GM12878 (cell line): ENCODE measurements at regions not wholly inside any gene's neighbourhood (a gene's known extent, or its start where the extent isn't known, plus 50 kb on each side); places are given as distances from the start of the nearest gene placed in this dataset.

Source experiments
- ATAC-seq: fragments of 200-7000 bp; cut with Tn5 transposase; 3 replicates; pipeline ENCODE4 v1.9.1; 2020; ENCODE audit warnings: mild to moderate bottlenecking, moderate library complexity
- BruUV-seq: library from RNA; stranded (reverse); fragments of 400-500 nt; replicated peaks from 2 replicates; lab custom pipeline; 2021; lab: Mats Ljungman, UMichigan
- CTCF ChIA-PET: fragments of 300-600 bp; sonication (Branson Sonifier 250); formaldehyde crosslinking; extraction: SDS; loops from one replicate; lab custom pipeline; 2021; ENCODE audit warnings: inconsistent platforms; lab: Yijun Ruan, JAX
- POLR2A ChIA-PET: fragments of 350-600 bp; formaldehyde crosslinking; extraction: SDS; loops from one replicate; lab custom pipeline; 2021; ENCODE audit warnings: inconsistent platforms; lab: Charles Lee
- RAD21 ChIA-PET: fragments of 300-600 bp; sonication (Branson Sonifier 250); formaldehyde crosslinking; loops from one replicate; lab custom pipeline; 2023; ENCODE audit warnings: antibody characterized with exemption; ENCODE audit not compliant: unreplicated experiment; lab: Charles Lee
- SMC1A ChIA-PET: fragments of 300-600 bp; sonication (Branson Sonifier 250); formaldehyde crosslinking; loops from one replicate; lab custom pipeline; 2023; ENCODE audit not compliant: unreplicated experiment, uncharacterized antibody; lab: Charles Lee
- DNase-seq: peaks from one replicate; pipeline ENCODE4 v3.0.0-alpha.2; 2011; ENCODE audit warnings: low read depth, low spot score
- FAIRE-seq: peaks from 3 replicates; lab custom pipeline; 2011; peaks lifted over from hg19 to GRCh38; lab: Jason Lieb, UNC
- H2AFZ ChIP-seq: 2 replicates; pipeline ENCODE4 v1.6.0; 2011; ENCODE audit warnings: low read depth, low read length, control low read depth; ENCODE audit not compliant: control insufficient read depth
- H3K27ac ChIP-seq: 2 replicates; pipeline ENCODE4 v1.5.1; 2011; ENCODE audit warnings: control low read depth; ENCODE audit not compliant: control insufficient read depth, insufficient read depth
- H3K27me3 ChIP-seq, 2 experiments: replicated peaks in 1 of 2; 2 replicates each; pipeline versions ENCODE4 v1.6.0 to v1.6.1; 2011; ENCODE audit warnings: low read length in 1 of 2; ENCODE audit not compliant: control insufficient read depth in 2 of 2, insufficient read depth in 2 of 2
- H3K36me3 ChIP-seq, 2 experiments: 2 replicates each; pipeline ENCODE4 v1.5.1; 2011; ENCODE audit warnings: low read length in 1 of 2; ENCODE audit not compliant: control insufficient read depth in 2 of 2, insufficient read depth in 2 of 2
- H3K4me1 ChIP-seq: 2 replicates; pipeline ENCODE4 v1.6.1; 2011; ENCODE audit warnings: mild to moderate bottlenecking, low read length, moderate library complexity, mixed read lengths; ENCODE audit not compliant: control insufficient read depth, insufficient read depth
- H3K4me2 ChIP-seq: 2 replicates; pipeline ENCODE4 v1.6.0; 2011; ENCODE audit warnings: control low read depth; ENCODE audit not compliant: control insufficient read depth, insufficient read depth
- H3K4me3 ChIP-seq: fragments of 200-600 bp; sonication (generic); 2 replicates; pipeline ENCODE4 v1.5.1; 2016
- H3K79me2 ChIP-seq: 2 replicates; pipeline ENCODE4 v1.6.0; 2011; ENCODE audit warnings: low read length; ENCODE audit not compliant: control insufficient read depth, insufficient read depth
- H3K9ac ChIP-seq: 2 replicates; pipeline ENCODE4 v1.8.0; 2011; ENCODE audit warnings: low read length, control low read depth, mixed read lengths; ENCODE audit not compliant: control insufficient read depth, insufficient read depth
- H3K9me3 ChIP-seq: replicated peaks from 3 replicates; pipeline ENCODE4 v1.5.1; 2011; ENCODE audit warnings: mild to moderate bottlenecking, low read length; ENCODE audit not compliant: control insufficient read depth, insufficient read depth
- H4K20me1 ChIP-seq: 2 replicates; pipeline ENCODE4 v1.6.0; 2011; ENCODE audit not compliant: control insufficient read depth, insufficient read depth
- BHLHE40 ChIP-seq, 2 experiments: fragments of 450-650 bp in 1 of 2; IDR thresholded peaks; 2 replicates each; pipeline ENCODE4 v1.6.1; 2011 to 2017; ENCODE audit warnings: low read depth in 2 of 2, borderline replicate concordance in 1 of 2, improper control_type of control experiment in 1 of 2, low read length in 1 of 2, mild to moderate bottlenecking in 1 of 2
- BRCA1 ChIP-seq: IDR thresholded peaks from 2 replicates; pipeline ENCODE4 v1.6.1; 2011; ENCODE audit warnings: low read depth, low read length, improper control_type of control experiment
- JUND ChIP-seq: IDR thresholded peaks from 2 replicates; pipeline ENCODE4 v1.6.1; 2012; ENCODE audit warnings: low read depth, mild to moderate bottlenecking, low read length, improper control_type of control experiment, moderate library complexity
- MYB ChIP-seq: fragments of 150-350 bp; IDR thresholded peaks from 2 replicates; pipeline ENCODE4 v1.6.1; 2014; ENCODE audit warnings: mild to moderate bottlenecking, low read depth, low read length, borderline replicate concordance
- PML ChIP-seq: IDR thresholded peaks from 2 replicates; pipeline ENCODE4 v1.6.1; 2012; ENCODE audit warnings: low read length, inconsistent platforms
- RCOR1 ChIP-seq: conservative IDR thresholded peaks from 2 replicates; pipeline ENCODE4 v1.6.1; 2012; ENCODE audit warnings: low read depth, low read length, improper control_type of control experiment
- SMC3 ChIP-seq: IDR thresholded peaks from 2 replicates; pipeline ENCODE4 v1.6.1; 2011; ENCODE audit warnings: low read length, improper control_type of control experiment, borderline replicate concordance
- SREBF1 ChIP-seq: IDR thresholded peaks from 2 replicates; pipeline ENCODE4 v1.6.1; 2012; ENCODE audit warnings: mild to moderate bottlenecking, low read length
- ZNF274 ChIP-seq: IDR thresholded peaks from one replicate; pipeline ENCODE4 v1.8.0; 2011; ENCODE audit not compliant: insufficient read length, insufficient read depth
- WGBS: methylation state at CpG from one replicate; pipeline ENCODE4 v1.1.6; 2016; ENCODE audit warnings: low lambda C conversion rate; ENCODE audit not compliant: insufficient replicate concordance, insufficient coverage; ENCODE audit errors: missing lambda C conversion rate; 5-methylcytosine and 5-hydroxymethylcytosine counted together
- in situ Hi-C: fragments of 300-500 bp; cut with MboI; formaldehyde crosslinking; loops from 9 replicates; pipeline ENCODE4 v1.14.3; 2018; ENCODE audit warnings: mixed read lengths
- intact Hi-C: fragments of 100-400 bp; cut with micrococcal nuclease; formaldehyde crosslinking; loops from one replicate; pipeline ENCODE4 v1.14.2; 2022; ENCODE audit not compliant: unreplicated experiment
- TF ChIP-seq, protein P1 (sequence below): fragments of 450-650 bp; IDR thresholded peaks from 2 replicates; pipeline ENCODE4 v1.6.1; 2017; ENCODE audit warnings: low read depth, mild to moderate bottlenecking, moderate library complexity
- TF ChIP-seq, protein P2 (sequence below): fragments of 450-650 bp; IDR thresholded peaks from 2 replicates; pipeline ENCODE4 v1.6.1; 2014; ENCODE audit warnings: mild to moderate bottlenecking

DNA sequence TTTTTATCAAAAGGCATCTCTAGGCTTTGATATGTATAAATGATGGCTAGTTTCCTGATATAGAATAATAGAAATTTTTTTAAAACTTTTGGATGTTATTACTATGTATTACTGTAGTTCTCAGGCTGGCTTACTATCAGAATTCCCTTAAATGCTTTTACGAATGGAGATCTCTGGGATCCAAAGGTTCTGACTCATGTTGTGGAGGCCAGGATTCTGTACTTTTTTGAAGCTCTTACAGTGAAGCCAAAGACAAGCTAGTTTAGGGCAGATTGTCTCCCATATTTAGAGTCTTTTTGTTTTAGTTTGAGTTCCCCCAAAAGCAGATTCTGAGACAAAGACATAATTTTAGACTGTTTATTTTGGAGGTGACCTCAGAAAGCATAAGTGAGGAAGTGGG, 265.9 kb upstream of the SESN3 start (continued):
- TF ChIP-seq, protein P1, sequence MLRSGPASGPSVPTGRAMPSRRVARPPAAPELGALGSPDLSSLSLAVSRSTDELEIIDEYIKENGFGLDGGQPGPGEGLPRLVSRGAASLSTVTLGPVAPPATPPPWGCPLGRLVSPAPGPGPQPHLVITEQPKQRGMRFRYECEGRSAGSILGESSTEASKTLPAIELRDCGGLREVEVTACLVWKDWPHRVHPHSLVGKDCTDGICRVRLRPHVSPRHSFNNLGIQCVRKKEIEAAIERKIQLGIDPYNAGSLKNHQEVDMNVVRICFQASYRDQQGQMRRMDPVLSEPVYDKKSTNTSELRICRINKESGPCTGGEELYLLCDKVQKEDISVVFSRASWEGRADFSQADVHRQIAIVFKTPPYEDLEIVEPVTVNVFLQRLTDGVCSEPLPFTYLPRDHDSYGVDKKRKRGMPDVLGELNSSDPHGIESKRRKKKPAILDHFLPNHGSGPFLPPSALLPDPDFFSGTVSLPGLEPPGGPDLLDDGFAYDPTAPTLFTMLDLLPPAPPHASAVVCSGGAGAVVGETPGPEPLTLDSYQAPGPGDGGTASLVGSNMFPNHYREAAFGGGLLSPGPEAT: no peak
- TF ChIP-seq BHLHE40 (IDR thresholded peaks at IDR 0.05; ENCODE audit: borderline replicate concordance in 1 of 2, low read depth in 2 of 2, low read length in 1 of 2): no peak
- no peak for TF ChIP-seq JUND

DNA sequence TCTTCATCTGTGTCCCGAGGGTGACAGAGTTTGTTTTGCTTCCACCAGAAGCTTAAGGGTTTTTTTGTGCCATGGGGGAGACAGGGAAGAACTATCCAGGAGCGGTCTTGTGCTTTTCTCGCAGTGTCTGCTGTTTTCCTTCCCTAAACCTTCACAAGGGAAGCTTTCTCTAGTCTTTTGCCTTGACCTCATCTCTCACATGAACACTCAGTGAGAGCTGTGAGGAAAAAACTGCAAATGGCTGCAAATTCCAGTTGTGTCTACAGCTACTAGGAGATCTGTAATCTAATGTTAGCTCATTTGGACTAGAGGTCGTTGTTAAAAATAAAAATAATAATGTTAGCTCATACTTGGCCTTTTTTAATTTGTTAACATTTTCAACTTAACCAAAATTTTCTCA, 264.7 kb upstream of the SESN3 start:
- no peaks in the 10 kb centered on the region for H3K79me2 ChIP-seq
- ChIA-PET RAD21 (no interaction called here), POLR2A (no interaction called here), CTCF (no interaction called here), SMC1A (interaction anchor here (0.9 to 1.4 kb wide), 3 partner anchors 10 to 47 kb away, joined by 3 to 4 read pairs (median 3); no protein-coding TSS in a partner anchor)
- DNase-seq (no peak), FAIRE-seq (no peak), ATAC-seq (no peak)
- H3K9ac ChIP-seq: no peak overlapping the region
- 0 out of 4 replicates have a peak, but pooled peaks cover 0 to 2% of the 10 kb centered on the region in 2 experiments for H3K27me3 ChIP-seq
- H3K9me3 ChIP-seq: no peaks in the 10 kb centered on the region
- in situ Hi-C loops: no loop called here
- WGBS: 15% methylated on average over 4 of the region's 4 CpGs
- H2AFZ ChIP-seq: no peak overlapping the region
- intact Hi-C loops: no loop called here
- no peaks in the 10 kb centered on the region for H3K4me1 ChIP-seq
- no TSS peak for BruUV-seq
- no peaks in the 10 kb centered on the region for H4K20me1 ChIP-seq
- no peak overlapping the region for H3K4me3 ChIP-seq
- H3K36me3 ChIP-seq: no peaks in the 10 kb centered on the region
- TF ChIP-seq SMC3 (no peak), JUND (no peak), ZNF274 (no peak), PML (no peak), MYB (no peak), BRCA1 (no peak), RCOR1 (no peak), SREBF1 (no peak)
- TF ChIP-seq, protein P2, sequence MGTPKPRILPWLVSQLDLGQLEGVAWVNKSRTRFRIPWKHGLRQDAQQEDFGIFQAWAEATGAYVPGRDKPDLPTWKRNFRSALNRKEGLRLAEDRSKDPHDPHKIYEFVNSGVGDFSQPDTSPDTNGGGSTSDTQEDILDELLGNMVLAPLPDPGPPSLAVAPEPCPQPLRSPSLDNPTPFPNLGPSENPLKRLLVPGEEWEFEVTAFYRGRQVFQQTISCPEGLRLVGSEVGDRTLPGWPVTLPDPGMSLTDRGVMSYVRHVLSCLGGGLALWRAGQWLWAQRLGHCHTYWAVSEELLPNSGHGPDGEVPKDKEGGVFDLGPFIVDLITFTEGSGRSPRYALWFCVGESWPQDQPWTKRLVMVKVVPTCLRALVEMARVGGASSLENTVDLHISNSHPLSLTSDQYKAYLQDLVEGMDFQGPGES: no peak
- no peak overlapping the region for H3K27ac ChIP-seq
- H3K4me2 ChIP-seq: no peak overlapping the region
